ENCODE measurements at regions not wholly inside any gene's neighbourhood (a gene's known extent, or its start where the extent isn't known, plus 50 kb on each side); places are given as distances from the start of the nearest gene placed in this dataset.
A peak's percentile ranks its signal among the peaks of the same experiment; 100 is the strongest.
"Not testable (repeated sequence)": the region's sequence is repeated elsewhere in the genome, so short reads cannot be mapped to it uniquely, and the experiment has no call there.

GRCh38 chr3:101133652-101134051, 140.4 kb upstream of the ABI3BP start:
- no peak overlapping the region for H3K27ac Mint-ChIP-seq (ENCODE audit: unreplicated experiment)
- H3K36me3 Mint-ChIP-seq (ENCODE audit: unreplicated experiment): no peaks in the 10 kb centered on the region
- H3K4me3 Mint-ChIP-seq (ENCODE audit: unreplicated experiment): no peak overlapping the region
- H3K27me3 Mint-ChIP-seq (ENCODE audit: unreplicated experiment): no peaks in the 10 kb centered on the region
- no peak for TF ChIP-seq CTCF (IDR thresholded peaks at IDR 0.05; ENCODE audit: partially characterized antibody, unreplicated experiment)
- DNase-seq: no peak
- no peaks in the 10 kb centered on the region for H3K9me3 Mint-ChIP-seq (ENCODE audit: unreplicated experiment)
- no peaks in the 10 kb centered on the region for H3K4me1 Mint-ChIP-seq (ENCODE audit: low read depth, unreplicated experiment)

- H3K36me3 Mint-ChIP-seq (ENCODE audit: unreplicated experiment); H3K9me3 Mint-ChIP-seq (ENCODE audit: unreplicated experiment); H3K27ac Mint-ChIP-seq (ENCODE audit: unreplicated experiment); H3K27me3 Mint-ChIP-seq (ENCODE audit: unreplicated experiment); H3K4me1 Mint-ChIP-seq (ENCODE audit: low read depth, unreplicated experiment); H3K4me3 Mint-ChIP-seq (ENCODE audit: unreplicated experiment); DNase-seq: not testable (repeated sequence)
Measured at GRCh38 chr3:101133197-101133596, 140.0 kb upstream of the ABI3BP start.

- no peaks in the 10 kb centered on the region for H3K36me3 Mint-ChIP-seq (ENCODE audit: unreplicated experiment)
- H3K27me3 Mint-ChIP-seq (ENCODE audit: unreplicated experiment): no peaks in the 10 kb centered on the region
- H3K9me3 Mint-ChIP-seq (ENCODE audit: unreplicated experiment): no peaks in the 10 kb centered on the region
- no peaks in the 10 kb centered on the region for H3K4me1 Mint-ChIP-seq (ENCODE audit: low read depth, unreplicated experiment)
- H3K27ac Mint-ChIP-seq (ENCODE audit: unreplicated experiment): no peak overlapping the region
- no peak overlapping the region for H3K4me3 Mint-ChIP-seq (ENCODE audit: unreplicated experiment)
- TF ChIP-seq CTCF (IDR thresholded peaks at IDR 0.05; ENCODE audit: partially characterized antibody, unreplicated experiment): peak; percentile 14
- no peak for DNase-seq
Measured at GRCh38 chr3:101131767-101132166, 138.5 kb upstream of the ABI3BP start.

- DNase-seq: no peak
- no peaks in the 10 kb centered on the region for H3K27me3 Mint-ChIP-seq (ENCODE audit: unreplicated experiment)
- H3K27ac Mint-ChIP-seq (ENCODE audit: unreplicated experiment): no peak overlapping the region
- no peaks in the 10 kb centered on the region for H3K36me3 Mint-ChIP-seq (ENCODE audit: unreplicated experiment)
- no peak for TF ChIP-seq CTCF (IDR thresholded peaks at IDR 0.05; ENCODE audit: partially characterized antibody, unreplicated experiment)
- no peak overlapping the region for H3K4me3 Mint-ChIP-seq (ENCODE audit: unreplicated experiment)
- H3K4me1 Mint-ChIP-seq (ENCODE audit: low read depth, unreplicated experiment): no peaks in the 10 kb centered on the region
- H3K9me3 Mint-ChIP-seq (ENCODE audit: unreplicated experiment): no peaks in the 10 kb centered on the region
Measured at GRCh38 chr3:101128786-101129185, 135.6 kb upstream of the ABI3BP start.

GRCh38 chr3:101128001-101128400, 134.8 kb upstream of the ABI3BP start:
- H3K4me3 Mint-ChIP-seq (ENCODE audit: unreplicated experiment): no peak overlapping the region
- no peak for DNase-seq
- no peaks in the 10 kb centered on the region for H3K36me3 Mint-ChIP-seq (ENCODE audit: unreplicated experiment)
- no peaks in the 10 kb centered on the region for H3K4me1 Mint-ChIP-seq (ENCODE audit: low read depth, unreplicated experiment)
- no peaks in the 10 kb centered on the region for H3K9me3 Mint-ChIP-seq (ENCODE audit: unreplicated experiment)
- TF ChIP-seq CTCF (IDR thresholded peaks at IDR 0.05; ENCODE audit: partially characterized antibody, unreplicated experiment): no peak
- H3K27ac Mint-ChIP-seq (ENCODE audit: unreplicated experiment): no peak overlapping the region
- H3K27me3 Mint-ChIP-seq (ENCODE audit: unreplicated experiment): no peaks in the 10 kb centered on the region

GRCh38 chr3:101124125-101124524, 130.9 kb upstream of the ABI3BP start:
- H3K27ac Mint-ChIP-seq (ENCODE audit: unreplicated experiment): no peak overlapping the region
- DNase-seq: no peak

More at GRCh38 chr3:101124125-101124524, 130.9 kb upstream of the ABI3BP start:
- Mint-ChIP-seq H3K4me1 (ENCODE audit: low read depth, unreplicated experiment) (no peaks in the 10 kb centered on the region), H3K27me3 (ENCODE audit: unreplicated experiment) (no peaks in the 10 kb centered on the region), H3K36me3 (ENCODE audit: unreplicated experiment) (no peaks in the 10 kb centered on the region), H3K4me3 (ENCODE audit: unreplicated experiment) (no peak overlapping the region), H3K9me3 (ENCODE audit: unreplicated experiment) (peaks cover 1% of the 10 kb centered on the region)
- TF ChIP-seq CTCF (IDR thresholded peaks at IDR 0.05; ENCODE audit: partially characterized antibody, unreplicated experiment): no peak

Measured in glutamatergic neuron (in vitro differentiated cells).